Testis (tissue), 2 donors: ENCODE measurements at regions not wholly inside any gene's neighbourhood (a gene's known extent, or its start where the extent isn't known, plus 50 kb on each side); places are given as distances from the start of the nearest gene placed in this dataset.

Experiments used
- DNase-seq: peaks from one replicate; pipeline ENCODE4 v3.0.0-alpha.2; 2019
- H3K27ac ChIP-seq, 2 donors: fragments of 200-600 bp; sonication (generic); one replicate each; pipeline ENCODE4 v1.5.1; 2019
- H3K27me3 ChIP-seq: fragments of 200-600 bp; sonication (generic); one replicate; pipeline ENCODE4 v1.5.1; 2019
- H3K36me3 ChIP-seq: fragments of 200-600 bp; sonication (generic); one replicate; pipeline ENCODE4 v1.5.1; 2017; ENCODE audit warnings: low read depth; ENCODE audit errors: missing control alignments
- H3K4me1 ChIP-seq: fragments of 200-600 bp; sonication (generic); one replicate; pipeline ENCODE4 v1.5.1; 2019
- H3K4me3 ChIP-seq, 2 donors: fragments of 200-600 bp; sonication (generic); one replicate each; pipeline ENCODE4 v1.5.1; 2017 to 2019
- H3K9me3 ChIP-seq: fragments of 200-600 bp; sonication (generic); one replicate; pipeline ENCODE4 v1.5.1; 2017
- POLR2A ChIP-seq: fragments of 450-650 bp; IDR thresholded peaks from one replicate; pipeline ENCODE4 v1.6.1; 2017; ENCODE audit warnings: antibody characterized with exemption, mild to moderate bottlenecking, moderate library complexity
- WGBS, 2 donors: methylation state at CpG; one replicate each; pipeline ENCODE4 v1.1.5; 2018; 5-methylcytosine and 5-hydroxymethylcytosine counted together
- intact Hi-C: fragments of 100-400 bp; cut with DNase I; formaldehyde crosslinking; loops from one replicate; pipeline ENCODE4 v1.15.1; 2023; ENCODE audit warnings: low total_unique reads
- TF ChIP-seq, protein P1 (sequence below), 3 experiments: fragments of 450-650 bp in 2 of 3; fragments of 200-600 bp in 1 of 3; sonication (generic) in 1 of 3; IDR thresholded peaks; one replicate each; pipeline ENCODE4 v1.5.1; 2016 to 2019; ENCODE audit warnings: antibody characterized with exemption in 3 of 3, mild to moderate bottlenecking in 2 of 3, moderate library complexity in 1 of 3

DNA sequence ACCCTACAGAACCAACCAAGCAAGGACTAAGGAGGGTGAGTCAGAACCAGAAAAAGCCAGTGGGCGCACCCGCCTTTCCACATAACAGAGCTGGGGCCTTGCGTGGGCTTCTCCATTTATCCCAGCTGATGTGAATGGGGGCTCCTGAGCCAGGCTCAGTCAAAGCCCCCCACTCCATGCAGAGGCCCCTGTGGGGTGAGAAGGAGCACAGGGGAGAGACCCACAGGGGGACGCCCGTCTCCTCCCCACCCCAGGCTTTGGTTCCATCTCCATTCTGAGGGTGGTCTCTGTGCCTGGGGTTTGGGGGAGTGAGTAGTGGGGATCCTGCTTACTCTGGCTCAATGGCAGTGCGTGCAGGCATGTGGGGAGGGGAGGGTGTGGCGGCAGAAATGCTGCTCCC lies 210.1 kb upstream of the TNRC6C start:
- 89 to 97% methylated on average over 5 to 7 of the region's 7 CpGs for WGBS, 2 donors
- Histone ChIP-seq H3K4me1 (no peaks in the 10 kb centered on the region), H3K4me3 (no peak overlapping the region), H3K27me3 (no peaks in the 10 kb centered on the region), H3K36me3 (no peaks in the 10 kb centered on the region), H3K9me3 (no peaks in the 10 kb centered on the region), H3K27ac (no peak overlapping the region)
- TF ChIP-seq, protein P1, sequence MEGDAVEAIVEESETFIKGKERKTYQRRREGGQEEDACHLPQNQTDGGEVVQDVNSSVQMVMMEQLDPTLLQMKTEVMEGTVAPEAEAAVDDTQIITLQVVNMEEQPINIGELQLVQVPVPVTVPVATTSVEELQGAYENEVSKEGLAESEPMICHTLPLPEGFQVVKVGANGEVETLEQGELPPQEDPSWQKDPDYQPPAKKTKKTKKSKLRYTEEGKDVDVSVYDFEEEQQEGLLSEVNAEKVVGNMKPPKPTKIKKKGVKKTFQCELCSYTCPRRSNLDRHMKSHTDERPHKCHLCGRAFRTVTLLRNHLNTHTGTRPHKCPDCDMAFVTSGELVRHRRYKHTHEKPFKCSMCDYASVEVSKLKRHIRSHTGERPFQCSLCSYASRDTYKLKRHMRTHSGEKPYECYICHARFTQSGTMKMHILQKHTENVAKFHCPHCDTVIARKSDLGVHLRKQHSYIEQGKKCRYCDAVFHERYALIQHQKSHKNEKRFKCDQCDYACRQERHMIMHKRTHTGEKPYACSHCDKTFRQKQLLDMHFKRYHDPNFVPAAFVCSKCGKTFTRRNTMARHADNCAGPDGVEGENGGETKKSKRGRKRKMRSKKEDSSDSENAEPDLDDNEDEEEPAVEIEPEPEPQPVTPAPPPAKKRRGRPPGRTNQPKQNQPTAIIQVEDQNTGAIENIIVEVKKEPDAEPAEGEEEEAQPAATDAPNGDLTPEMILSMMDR (IDR thresholded peaks at IDR 0.05) = no peak
- no peak for TF ChIP-seq POLR2A
- DNase-seq = no peak
- intact Hi-C loops = no loop called here

DNA sequence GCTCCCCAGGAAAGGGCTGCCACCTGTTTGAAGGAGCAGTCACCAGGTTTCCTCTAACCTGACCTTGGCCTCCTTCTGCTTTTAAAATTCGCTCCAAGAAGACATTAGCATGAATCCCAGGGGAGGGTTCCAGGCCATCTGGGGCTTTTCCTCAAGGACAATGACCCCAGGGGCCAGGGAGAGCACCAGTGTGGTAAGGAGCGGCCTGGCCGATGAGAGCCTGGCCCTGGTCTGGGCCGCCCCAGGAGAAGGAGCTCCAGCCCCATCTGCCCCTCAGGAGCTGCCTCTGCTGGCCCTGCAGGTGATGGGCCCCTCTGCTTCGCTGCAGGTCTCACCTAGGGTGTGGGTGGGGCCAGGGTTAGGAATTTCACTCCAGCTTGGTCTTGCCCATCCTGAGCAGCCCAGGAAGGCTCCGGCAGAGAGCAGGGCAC lies 209.2 kb upstream of the TNRC6C start:
- no peak for DNase-seq
- no peaks in the 10 kb centered on the region for H3K27me3 ChIP-seq
- 67 to 94% methylated on average over 2 to 6 of the region's 6 CpGs for whole genome bisulfite sequencing, 2 donors

DNA sequence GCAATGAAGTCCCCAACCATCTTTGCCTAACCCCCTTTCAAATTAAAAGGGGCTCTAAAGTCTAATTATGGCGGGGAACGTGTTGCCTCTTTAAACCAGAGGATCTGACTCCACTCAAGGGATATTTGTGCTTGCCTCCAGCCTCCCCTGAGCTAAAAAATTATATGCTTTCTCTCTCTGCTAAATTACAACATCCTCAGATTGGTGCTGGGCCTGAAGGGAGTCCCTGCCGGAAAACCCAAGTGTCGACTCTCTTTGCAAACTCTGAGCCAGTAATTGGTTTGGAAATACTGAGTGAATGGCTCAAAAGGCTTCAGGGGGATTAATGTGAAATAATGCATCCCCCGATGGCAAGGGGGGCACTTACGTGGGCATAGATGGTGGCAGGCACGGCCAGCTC lies 208.5 kb upstream of the TNRC6C start:
- Histone ChIP-seq H3K4me3 (no peak overlapping the region), H3K4me1 (no peaks in the 10 kb centered on the region), H3K27me3 (no peaks in the 10 kb centered on the region), H3K36me3 (no peaks in the 10 kb centered on the region), H3K9me3 (no peaks in the 10 kb centered on the region), H3K27ac (no peak overlapping the region)
- no peak for DNase-seq
- WGBS, 2 donors = 88 to 96% methylated on average over 7 of the region's 7 CpGs
- intact Hi-C loops = no loop called here
- TF ChIP-seq, protein P1 (IDR thresholded peaks at IDR 0.05) = no peak
- no peak for TF ChIP-seq POLR2A

More for the DNA sequence above, 209.2 kb upstream of the TNRC6C start:
- H3K4me1 ChIP-seq = no peaks in the 10 kb centered on the region
- H3K36me3 ChIP-seq = no peaks in the 10 kb centered on the region
- no peak overlapping the region for H3K27ac ChIP-seq
- no peaks in the 10 kb centered on the region for H3K9me3 ChIP-seq
- H3K4me3 ChIP-seq = no peak overlapping the region
- TF ChIP-seq, protein P1 (IDR thresholded peaks at IDR 0.05) = no peak
- TF ChIP-seq POLR2A = no peak
- intact Hi-C loops = no loop called here

DNA sequence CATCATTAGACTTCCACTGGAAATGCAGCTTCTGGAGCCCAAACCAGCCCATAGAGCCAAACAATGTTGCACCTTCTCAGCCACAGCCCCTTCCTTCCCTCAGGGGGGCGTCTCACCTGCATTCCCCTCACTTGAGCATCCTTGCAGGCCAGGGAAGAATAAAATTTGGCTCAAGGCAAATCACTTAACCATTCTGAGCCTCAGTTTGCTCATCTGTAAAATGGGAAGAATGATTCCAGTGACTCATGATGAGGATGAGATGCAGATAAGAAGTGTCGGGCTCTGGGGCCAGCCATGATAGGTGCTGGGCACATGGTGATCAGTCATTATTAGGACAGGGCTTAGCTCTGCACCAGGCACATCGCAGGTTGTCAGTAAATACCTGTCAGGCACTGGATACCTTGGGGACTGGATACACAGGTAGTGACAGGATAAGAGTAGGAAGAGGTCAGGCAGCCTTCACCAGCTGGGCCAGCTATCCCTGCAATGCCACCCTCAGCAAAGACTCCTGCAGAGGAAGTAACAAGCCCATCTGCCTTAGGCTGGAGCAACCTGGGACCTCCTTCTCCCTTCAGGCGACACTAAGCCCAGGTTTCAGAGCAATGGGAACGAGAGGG lies 208.0 kb upstream of the TNRC6C start:
- DNase-seq = no peak
- TF ChIP-seq POLR2A = no peak
- TF ChIP-seq, protein P1 (IDR thresholded peaks at IDR 0.05) = no peak
- WGBS, 2 donors = 95 to 97% methylated on average over 5 of the region's 5 CpGs
- Histone ChIP-seq H3K9me3 (no peaks in the 10 kb centered on the region), H3K4me3 (no peak overlapping the region), H3K4me1 (no peaks in the 10 kb centered on the region), H3K27ac (no peak overlapping the region), H3K36me3 (no peaks in the 10 kb centered on the region), H3K27me3 (no peaks in the 10 kb centered on the region)
- intact Hi-C loops = no loop called here

DNA sequence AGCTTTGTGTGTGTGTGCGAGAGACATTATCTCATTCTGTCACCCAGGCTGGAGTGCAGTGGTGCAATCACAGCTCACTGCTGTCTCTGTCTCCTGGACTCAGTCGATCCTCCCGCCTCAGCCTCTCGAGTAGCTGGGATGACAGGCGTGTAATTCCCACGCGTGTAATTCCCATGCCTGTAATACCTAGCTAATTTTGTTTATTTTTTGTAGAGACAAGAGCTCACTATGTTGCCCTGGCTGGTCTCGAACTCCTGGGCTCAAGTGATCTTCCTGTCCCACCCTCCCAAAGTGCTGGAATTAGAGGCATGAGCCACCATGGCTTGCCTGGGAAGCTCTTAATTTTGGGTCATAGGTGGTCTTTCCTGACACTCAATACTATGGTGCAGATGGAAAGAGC lies 205.3 kb upstream of the TNRC6C start:
- 87 to 91% methylated on average over 8 of the region's 8 CpGs for WGBS, 2 donors
- no peaks in the 10 kb centered on the region for H3K4me1 ChIP-seq
- no peak for DNase-seq
- intact Hi-C loops = no loop called here
- no peak overlapping the region for H3K27ac ChIP-seq
- H3K9me3 ChIP-seq = no peaks in the 10 kb centered on the region
- no peak overlapping the region for H3K4me3 ChIP-seq
- no peaks in the 10 kb centered on the region for H3K36me3 ChIP-seq
- no peaks in the 10 kb centered on the region for H3K27me3 ChIP-seq
- TF ChIP-seq POLR2A = no peak
- TF ChIP-seq, protein P1 (IDR thresholded peaks at IDR 0.05) = no peak
